PC-3 (cell line): ENCODE measurements at regions not wholly inside any gene's neighbourhood (a gene's known extent, or its start where the extent isn't known, plus 50 kb on each side); places are given as distances from the start of the nearest gene placed in this dataset.

Source experiments
- EZH2 ChIP-seq: fragments of 300-600 bp; sonication (generic); IDR thresholded peaks from one replicate; pipeline ENCODE4 v1.6.1; 2017; ENCODE audit warnings: antibody characterized with exemption, mild to moderate bottlenecking, low read length; ENCODE audit not compliant: unreplicated experiment
- TF ChIP-seq, protein P1 (sequence below): fragments of 300-600 bp; sonication (generic); conservative IDR thresholded peaks from 2 replicates; pipeline ENCODE4 v1.5.1; 2017; ENCODE audit warnings: antibody characterized with exemption, low read depth, mild to moderate bottlenecking, low read length

DNA sequence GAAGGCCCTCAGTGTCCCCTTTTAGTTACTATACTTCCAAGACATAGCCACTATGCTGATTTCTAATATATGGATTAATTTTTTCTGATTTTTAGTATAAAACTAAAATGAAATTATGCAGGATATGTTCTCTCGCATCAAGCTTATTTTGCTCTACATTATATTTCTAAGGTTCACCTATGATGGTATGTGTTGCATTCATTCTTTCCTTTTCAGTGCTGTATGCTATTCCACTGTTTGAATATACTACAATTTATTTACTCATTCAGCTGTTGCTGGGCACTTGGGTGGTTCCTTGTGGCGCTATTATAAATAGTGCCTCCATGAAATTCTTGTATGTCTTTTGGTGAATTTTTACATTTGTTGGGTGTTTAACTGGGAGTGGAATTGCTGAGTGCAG lies 230.3 kb downstream of the ATG4C start:
- no peak for TF ChIP-seq EZH2
- TF ChIP-seq, protein P1, sequence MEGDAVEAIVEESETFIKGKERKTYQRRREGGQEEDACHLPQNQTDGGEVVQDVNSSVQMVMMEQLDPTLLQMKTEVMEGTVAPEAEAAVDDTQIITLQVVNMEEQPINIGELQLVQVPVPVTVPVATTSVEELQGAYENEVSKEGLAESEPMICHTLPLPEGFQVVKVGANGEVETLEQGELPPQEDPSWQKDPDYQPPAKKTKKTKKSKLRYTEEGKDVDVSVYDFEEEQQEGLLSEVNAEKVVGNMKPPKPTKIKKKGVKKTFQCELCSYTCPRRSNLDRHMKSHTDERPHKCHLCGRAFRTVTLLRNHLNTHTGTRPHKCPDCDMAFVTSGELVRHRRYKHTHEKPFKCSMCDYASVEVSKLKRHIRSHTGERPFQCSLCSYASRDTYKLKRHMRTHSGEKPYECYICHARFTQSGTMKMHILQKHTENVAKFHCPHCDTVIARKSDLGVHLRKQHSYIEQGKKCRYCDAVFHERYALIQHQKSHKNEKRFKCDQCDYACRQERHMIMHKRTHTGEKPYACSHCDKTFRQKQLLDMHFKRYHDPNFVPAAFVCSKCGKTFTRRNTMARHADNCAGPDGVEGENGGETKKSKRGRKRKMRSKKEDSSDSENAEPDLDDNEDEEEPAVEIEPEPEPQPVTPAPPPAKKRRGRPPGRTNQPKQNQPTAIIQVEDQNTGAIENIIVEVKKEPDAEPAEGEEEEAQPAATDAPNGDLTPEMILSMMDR = no peak
